HCT116 (cell line): ENCODE measurements at regions not wholly inside any gene's neighbourhood (a gene's known extent, or its start where the extent isn't known, plus 50 kb on each side); places are given as distances from the start of the nearest gene placed in this dataset.

Experiments
- CTCF ChIP-seq, 3 experiments: fragments of 200-600 bp in 1 of 3; sonication (generic) in 1 of 3; IDR thresholded peaks in 2 of 3; conservative IDR thresholded peaks in 1 of 3; 2 replicates each; pipeline ENCODE4 v1.5.1; 2012 to 2017; ENCODE audit warnings: low read depth in 2 of 3, low read length in 2 of 3, antibody characterized with exemption in 1 of 3, borderline replicate concordance in 1 of 3, control low read depth in 1 of 3, mild to moderate bottlenecking in 1 of 3, mixed read lengths in 1 of 3, mixed run types in 1 of 3, moderate library complexity in 1 of 3; ENCODE audit not compliant: insufficient read depth in 1 of 3
- MAX ChIP-seq: IDR thresholded peaks from 2 replicates; pipeline ENCODE4 v1.6.1; 2012
- POLR2A ChIP-seq: IDR thresholded peaks from 2 replicates; pipeline ENCODE4 v1.7.0; 2011; ENCODE audit warnings: borderline replicate concordance; ENCODE audit not compliant: insufficient read depth, insufficient read length; ENCODE audit errors: extremely low read depth
- RAD21 ChIP-seq: IDR thresholded peaks from 2 replicates; pipeline ENCODE4 v1.6.1; 2012; ENCODE audit warnings: low read depth, mild to moderate bottlenecking
- TCF7L2 ChIP-seq: IDR thresholded peaks from 2 replicates; pipeline ENCODE4 v1.7.0; 2011; ENCODE audit warnings: borderline replicate concordance, inconsistent platforms; ENCODE audit not compliant: insufficient read depth, insufficient read length; ENCODE audit errors: extremely low read depth

- TF ChIP-seq CTCF (IDR thresholded peaks at IDR 0.05 in 2 of 3, conservative IDR thresholded peaks at IDR 0.05 in 1 of 3; ENCODE audit: borderline replicate concordance in 1 of 3, insufficient read depth in 1 of 3, low read depth in 2 of 3, low read length in 2 of 3) = no peak
- TF ChIP-seq TCF7L2 = no peak
- TF ChIP-seq POLR2A = no peak
- no peak for TF ChIP-seq MAX
- TF ChIP-seq RAD21 = no peak
Measured at GRCh38 chr18:5024741-5025140, 172.3 kb downstream of the AKAIN1 start.
